Mesenchymal stem cell (in vitro differentiated cells and primary cell): ENCODE measurements at regions not wholly inside any gene's neighbourhood (a gene's known extent, or its start where the extent isn't known, plus 50 kb on each side); places are given as distances from the start of the nearest gene placed in this dataset.

ENCODE experiments used
- DNase-seq: peaks from one replicate; pipeline ENCODE4 v3.0.0-alpha.2; 2013
- H2AFZ ChIP-seq: one replicate; pipeline ENCODE4 v1.6.1; 2013; ENCODE audit warnings: low read depth, mild to moderate bottlenecking, control low read depth, inconsistent platforms, low read length, moderate library complexity
- H2AK5ac ChIP-seq: 2 replicates; pipeline ENCODE4 v1.6.1; 2013; ENCODE audit warnings: low read length, moderate library complexity, mild to moderate bottlenecking, inconsistent platforms; ENCODE audit not compliant: severe bottlenecking
- H2BK120ac ChIP-seq: one replicate; pipeline ENCODE4 v1.6.1; 2013; ENCODE audit warnings: low read depth, mild to moderate bottlenecking, inconsistent platforms, low read length, moderate library complexity
- H2BK12ac ChIP-seq, 2 experiments: one replicate each; pipeline ENCODE4 v1.6.1; 2013; ENCODE audit warnings: inconsistent platforms in 2 of 2, low read length in 2 of 2, mild to moderate bottlenecking in 2 of 2, moderate library complexity in 2 of 2, control low read depth in 1 of 2
- H2BK15ac ChIP-seq: one replicate; pipeline ENCODE4 v1.6.1; 2013; ENCODE audit warnings: mild to moderate bottlenecking, low read depth, inconsistent platforms; ENCODE audit not compliant: poor library complexity, severe bottlenecking
- H2BK5ac ChIP-seq: 2 replicates; pipeline ENCODE4 v1.6.1; 2013; ENCODE audit warnings: low read depth, mild to moderate bottlenecking, low read length, control low read depth, inconsistent platforms; ENCODE audit not compliant: poor library complexity, severe bottlenecking
- H3K14ac ChIP-seq, 2 experiments: one replicate each; pipeline ENCODE4 v1.6.1; 2013; ENCODE audit warnings: inconsistent platforms in 2 of 2, low read length in 2 of 2, control low read depth in 1 of 2, mild to moderate bottlenecking in 1 of 2, moderate library complexity in 1 of 2
- H3K18ac ChIP-seq, 2 experiments: one replicate each; pipeline ENCODE4 v1.6.1; 2013; ENCODE audit warnings: inconsistent platforms in 2 of 2, low read length in 2 of 2, control low read depth in 1 of 2, low read depth in 1 of 2, mild to moderate bottlenecking in 1 of 2
- H3K23ac ChIP-seq, 2 experiments: one replicate each; pipeline ENCODE4 v1.6.1; 2013; ENCODE audit warnings: inconsistent platforms in 2 of 2, low read length in 2 of 2, mild to moderate bottlenecking in 2 of 2, moderate library complexity in 2 of 2, control low read depth in 1 of 2
- H3K27ac ChIP-seq: 2 replicates; pipeline ENCODE4 v1.5.1; 2013; ENCODE audit warnings: mild to moderate bottlenecking, moderate library complexity, low read length, control low read depth, inconsistent platforms; ENCODE audit not compliant: poor library complexity, severe bottlenecking
- H3K27me3 ChIP-seq, 2 experiments: 2 replicates each; pipeline versions ENCODE4 v1.6.1 to v1.7.0; 2013; ENCODE audit warnings: low read length in 2 of 2, mild to moderate bottlenecking in 2 of 2, moderate library complexity in 2 of 2, control low read depth in 1 of 2, inconsistent platforms in 1 of 2; ENCODE audit not compliant: control insufficient read depth in 1 of 2, insufficient read depth in 1 of 2
- H3K36me3 ChIP-seq, 2 experiments: 2 replicates each; pipeline versions ENCODE4 v1.6.1 to v1.7.0; 2013; ENCODE audit warnings: low read length in 2 of 2, control low read depth in 1 of 2, inconsistent platforms in 1 of 2, low read depth in 1 of 2, mild to moderate bottlenecking in 1 of 2; ENCODE audit not compliant: insufficient read depth in 2 of 2, control insufficient read depth in 1 of 2
- H3K4ac ChIP-seq, 2 experiments: one replicate each; pipeline ENCODE4 v1.6.1; 2013; ENCODE audit warnings: inconsistent platforms in 2 of 2, low read length in 2 of 2, mild to moderate bottlenecking in 2 of 2, moderate library complexity in 2 of 2, control low read depth in 1 of 2, low read depth in 1 of 2
- H3K4me1 ChIP-seq: 2 replicates; pipeline ENCODE4 v1.6.1; 2013; ENCODE audit warnings: low read depth, low read length, control low read depth; ENCODE audit not compliant: control insufficient read depth, insufficient read depth
- H3K4me2 ChIP-seq: 2 replicates; pipeline ENCODE4 v1.6.1; 2013; ENCODE audit warnings: low read length, mild to moderate bottlenecking, inconsistent platforms; ENCODE audit not compliant: poor library complexity, severe bottlenecking
- H3K4me3 ChIP-seq, 2 experiments: 2 replicates each; pipeline versions ENCODE4 v1.5.1 to v1.7.0; 2013; ENCODE audit warnings: low read length in 2 of 2, mild to moderate bottlenecking in 2 of 2, control low read depth in 1 of 2, low read depth in 1 of 2; ENCODE audit not compliant: insufficient read depth in 1 of 2
- H3K79me1 ChIP-seq: replicated peaks from 2 replicates; pipeline ENCODE4 v1.6.1; 2013; ENCODE audit warnings: mild to moderate bottlenecking, control low read depth, low read length, inconsistent platforms; ENCODE audit not compliant: poor library complexity, severe bottlenecking
- H3K9ac ChIP-seq: 2 replicates; pipeline ENCODE4 v1.7.0; 2013; ENCODE audit warnings: mild to moderate bottlenecking, low read length, moderate library complexity
- H3K9me3 ChIP-seq: 2 replicates; pipeline ENCODE4 v1.7.0; 2013; ENCODE audit warnings: mild to moderate bottlenecking, low read length; ENCODE audit not compliant: control insufficient read depth
- H4K8ac ChIP-seq: one replicate; pipeline ENCODE4 v1.6.1; 2013; ENCODE audit warnings: inconsistent platforms, mild to moderate bottlenecking, low read length, moderate library complexity
- H4K91ac ChIP-seq: one replicate; pipeline ENCODE4 v1.6.1; 2013; ENCODE audit warnings: mild to moderate bottlenecking, low read length, inconsistent platforms
- WGBS: methylation state at CpG from one replicate; pipeline ENCODE4 v1.1.7; 2013; ENCODE audit warnings: mixed read lengths; 5-methylcytosine and 5-hydroxymethylcytosine counted together

DNA sequence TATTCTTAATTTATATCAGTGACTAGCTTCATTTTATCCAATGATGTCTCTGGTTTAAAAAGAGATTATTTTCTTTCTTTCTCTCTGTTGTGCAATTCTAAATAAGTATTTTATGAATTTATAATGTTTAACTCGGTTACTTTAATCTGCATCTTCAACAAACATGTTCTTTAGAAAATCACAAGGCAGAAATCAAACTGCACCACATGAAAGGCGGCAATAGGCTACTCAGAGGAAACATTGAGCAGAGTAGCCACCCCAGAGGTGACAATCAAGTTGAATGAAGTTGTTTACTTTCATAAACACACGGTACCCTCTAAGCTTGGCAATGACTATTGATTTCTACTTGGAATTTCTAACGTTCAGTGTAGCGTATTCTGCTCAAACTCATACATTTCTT, 677.8 kb upstream of the ROBO1 start:
- Histone ChIP-seq H2BK12ac (no peak overlapping the region), H3K4me2 (no peak overlapping the region), H3K27ac (no peak overlapping the region), H3K4me1 (no peaks in the 10 kb centered on the region), H2BK120ac (no peak overlapping the region), H3K9ac (no peak overlapping the region), H3K36me3 (no peaks in the 10 kb centered on the region), H3K18ac (no peak overlapping the region), H2BK5ac (no peak overlapping the region), H2AK5ac (no peak overlapping the region), H3K9me3 (no peaks in the 10 kb centered on the region), H3K23ac (no peak overlapping the region), H4K91ac (no peak overlapping the region), H3K79me1 (no peaks in the 10 kb centered on the region), H3K4ac (no peak overlapping the region), H2AFZ (no peak overlapping the region), H4K8ac (no peak overlapping the region), H3K14ac (no peak overlapping the region), H3K27me3 (no peaks in the 10 kb centered on the region), H3K4me3 (no peak overlapping the region), H2BK15ac (no peak overlapping the region)
- 83% methylated on average over 5 of the region's 5 CpGs for WGBS
- DNase-seq: no peak

DNA sequence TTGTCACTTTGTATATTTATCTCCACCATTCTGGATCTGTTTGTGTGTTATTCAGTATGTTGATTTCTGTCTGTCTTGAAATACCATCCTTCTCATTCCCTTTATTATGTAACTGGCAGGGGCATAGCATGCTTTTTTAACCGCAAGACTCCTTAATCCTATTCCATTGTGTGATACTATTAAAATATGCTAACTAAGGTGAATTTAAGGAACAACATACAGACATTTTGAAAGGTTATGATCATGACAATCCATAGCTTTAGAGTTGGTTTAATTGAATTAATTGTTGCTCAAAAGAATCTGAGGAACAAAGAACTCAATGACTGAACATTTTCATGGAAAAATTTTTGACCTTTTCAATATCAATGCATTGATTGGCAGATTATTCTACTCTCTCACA, 677.3 kb upstream of the ROBO1 start:
- no peak overlapping the region for H4K91ac ChIP-seq
- H3K14ac ChIP-seq: no peak overlapping the region
- H3K4me2 ChIP-seq: no peak overlapping the region
- no peak overlapping the region for H3K23ac ChIP-seq
- H3K9ac ChIP-seq: no peak overlapping the region
- H3K9me3 ChIP-seq: no peaks in the 10 kb centered on the region
- no peak overlapping the region for H2AK5ac ChIP-seq
- DNase-seq: no peak
- H3K27ac ChIP-seq: no peak overlapping the region
- no peaks in the 10 kb centered on the region for H3K27me3 ChIP-seq
- H2BK120ac ChIP-seq: no peak overlapping the region
- no peaks in the 10 kb centered on the region for H3K36me3 ChIP-seq
- WGBS: 100% methylated on average over 1 of the region's 1 CpG
- H2BK5ac ChIP-seq: no peak overlapping the region
- no peak overlapping the region for H2BK12ac ChIP-seq
- no peak overlapping the region for H2BK15ac ChIP-seq
- H3K4ac ChIP-seq: no peak overlapping the region
- H3K4me1 ChIP-seq: no peaks in the 10 kb centered on the region
- no peaks in the 10 kb centered on the region for H3K79me1 ChIP-seq
- no peak overlapping the region for H3K4me3 ChIP-seq
- no peak overlapping the region for H3K18ac ChIP-seq
- no peak overlapping the region for H2AFZ ChIP-seq
- no peak overlapping the region for H4K8ac ChIP-seq

DNA sequence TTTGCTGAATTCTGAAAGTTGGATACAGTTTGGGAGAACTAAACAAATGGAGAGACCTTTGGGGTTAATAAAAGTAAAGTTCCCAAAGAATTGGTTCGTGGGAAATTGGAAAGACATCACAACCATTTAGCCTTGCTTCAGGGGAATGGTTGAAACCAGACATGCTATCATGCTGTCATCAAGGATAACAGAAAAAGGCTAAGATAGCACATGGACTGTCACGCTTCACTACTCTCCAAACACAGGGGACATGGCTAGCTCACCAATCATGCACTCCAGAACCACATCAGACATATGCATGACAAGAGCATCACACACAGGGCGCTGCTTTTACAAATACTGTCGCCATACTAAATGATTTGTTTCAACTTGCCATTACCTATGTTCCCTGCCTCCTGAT, 671.7 kb upstream of the ROBO1 start:
- H2BK120ac ChIP-seq: no peak overlapping the region
- no peak overlapping the region for H2BK12ac ChIP-seq
- H3K79me1 ChIP-seq: no peaks in the 10 kb centered on the region
- H4K91ac ChIP-seq: no peak overlapping the region
- H3K4me3 ChIP-seq: no peak overlapping the region
- H3K27ac ChIP-seq: no peak overlapping the region
- H2BK15ac ChIP-seq: no peak overlapping the region
- no peaks in the 10 kb centered on the region for H3K9me3 ChIP-seq
- no peak overlapping the region for H2BK5ac ChIP-seq
- H2AK5ac ChIP-seq: no peak overlapping the region
- H4K8ac ChIP-seq: no peak overlapping the region
- no peak overlapping the region for H3K23ac ChIP-seq
- H3K9ac ChIP-seq: no peak overlapping the region
- no peak overlapping the region for H3K4ac ChIP-seq
- no peak overlapping the region for H2AFZ ChIP-seq
- 43% methylated on average over 3 of the region's 4 CpGs for WGBS
- no peak overlapping the region for H3K18ac ChIP-seq
- no peak overlapping the region for H3K4me2 ChIP-seq
- DNase-seq: no peak
- no peaks in the 10 kb centered on the region for H3K4me1 ChIP-seq
- no peak overlapping the region for H3K14ac ChIP-seq
- no peaks in the 10 kb centered on the region for H3K27me3 ChIP-seq
- no peaks in the 10 kb centered on the region for H3K36me3 ChIP-seq

DNA sequence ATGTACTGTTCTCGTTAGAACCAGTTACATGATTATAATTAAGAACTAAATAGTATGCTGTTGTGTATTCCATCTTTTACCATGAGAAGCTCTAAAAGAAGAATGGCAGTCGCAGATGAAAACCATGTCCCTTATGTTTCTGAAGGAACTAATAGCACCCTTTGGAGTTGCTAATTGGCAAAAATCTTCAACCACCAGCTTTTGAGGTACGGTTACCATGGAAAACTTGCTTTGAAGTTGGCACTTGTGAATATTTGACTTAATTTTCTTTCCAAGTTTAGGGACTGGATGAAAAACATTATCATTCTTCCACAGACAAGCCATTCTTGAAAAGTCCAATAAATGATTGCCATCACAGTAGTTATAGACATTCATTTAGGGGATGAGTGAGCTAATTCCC, 666.6 kb upstream of the ROBO1 start:
- Histone ChIP-seq H2AK5ac (no peak overlapping the region), H3K14ac (no peak overlapping the region), H3K36me3 (no peaks in the 10 kb centered on the region), H3K4me2 (no peak overlapping the region), H3K4me3 (no peak overlapping the region), H3K79me1 (no peaks in the 10 kb centered on the region), H3K4me1 (no peaks in the 10 kb centered on the region), H3K18ac (no peak overlapping the region), H2BK5ac (no peak overlapping the region), H4K91ac (no peak overlapping the region), H4K8ac (no peak overlapping the region), H3K9ac (no peak overlapping the region), H2BK12ac (no peak overlapping the region), H3K9me3 (no peaks in the 10 kb centered on the region), H3K23ac (no peak overlapping the region), H2BK15ac (no peak overlapping the region), H3K27ac (no peak overlapping the region), H3K4ac (no peak overlapping the region), H3K27me3 (no peaks in the 10 kb centered on the region), H2AFZ (no peak overlapping the region), H2BK120ac (no peak overlapping the region)
- 95% methylated on average over 2 of the region's 3 CpGs for WGBS
- no peak for DNase-seq
